Activated B cell treated with CpG ODN at 0.5 μM for 24 hours (primary cell): ENCODE measurements at regions not wholly inside any gene's neighbourhood (a gene's known extent, or its start where the extent isn't known, plus 50 kb on each side); places are given as distances from the start of the nearest gene placed in this dataset.

Source experiments
- ATAC-seq: fragments of 200-7000 bp; cut with Tn5 transposase; one replicate; pipeline ENCODE4 v1.10.0; 2021; ENCODE audit warnings: low read depth, mild to moderate bottlenecking, moderate library complexity
- CTCF ChIA-PET: fragments of 350-600 bp; sonication (Branson Sonifier 250); formaldehyde crosslinking; loops from one replicate; lab custom pipeline; 2021; ENCODE audit warnings: antibody characterized with exemption; lab: Charles Lee
- POLR2A ChIA-PET: fragments of 350-600 bp; sonication (Branson Sonifier 250); formaldehyde crosslinking; loops from one replicate; lab custom pipeline; 2021; ENCODE audit warnings: antibody characterized with exemption; lab: Charles Lee
- DNase-seq: peaks from one replicate; pipeline ENCODE4 v3.0.0; 2022
- H3K27ac Mint-ChIP-seq: one replicate; pipeline ENCODE4 v1.8.0; 2020; ENCODE audit warnings: mixed read lengths
- H3K27me3 Mint-ChIP-seq: one replicate; pipeline ENCODE4 v1.8.0; 2021; ENCODE audit warnings: mixed read lengths
- H3K36me3 Mint-ChIP-seq: one replicate; pipeline ENCODE4 v1.8.0; 2021; ENCODE audit warnings: low read depth, mixed read lengths
- H3K4me1 Mint-ChIP-seq: one replicate; pipeline ENCODE4 v1.8.0; 2021; ENCODE audit warnings: mixed read lengths
- H3K4me3 Mint-ChIP-seq: one replicate; pipeline ENCODE4 v1.8.0; 2020; ENCODE audit warnings: mild to moderate bottlenecking, mixed read lengths
- H3K9me3 Mint-ChIP-seq: one replicate; pipeline ENCODE4 v1.8.0; 2020; ENCODE audit warnings: mixed read lengths
- CTCF ChIP-seq: fragments of 200-600 bp; IDR thresholded peaks from one replicate; pipeline ENCODE4 v1.8.0; 2022; ENCODE audit warnings: antibody characterized with exemption, mild to moderate bottlenecking
- intact Hi-C: fragments of 100-400 bp; cut with micrococcal nuclease; formaldehyde crosslinking; loops from one replicate; pipeline ENCODE4 v1.15.1; 2024

DNA sequence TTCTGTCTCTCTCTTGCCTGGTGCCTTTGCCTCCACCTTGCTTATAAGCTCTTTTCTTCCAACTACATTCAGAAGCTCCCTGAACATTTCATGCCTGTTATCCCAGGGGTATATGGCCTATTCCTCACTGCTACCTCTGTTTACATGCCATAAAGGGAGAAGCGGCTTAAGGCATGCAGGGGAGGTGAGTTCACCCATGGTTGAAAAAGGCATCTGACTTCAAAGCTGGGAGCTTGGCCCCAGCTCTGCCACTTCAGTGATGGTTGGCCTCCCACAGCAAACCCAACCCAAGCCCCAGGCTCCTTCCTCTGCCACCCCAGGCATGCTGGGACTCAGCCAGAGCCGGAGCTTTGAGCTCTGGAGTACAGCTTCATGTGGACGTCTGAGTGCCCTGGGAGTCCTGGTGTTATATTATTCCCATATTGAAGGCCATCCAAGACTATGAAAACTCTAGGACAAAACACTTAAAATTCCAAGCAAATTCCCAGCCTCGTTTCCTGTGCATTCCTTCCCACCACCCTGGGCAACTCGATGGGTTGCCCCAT lies 468.6 kb upstream of the ZMIZ1 start:
- H3K9me3 Mint-ChIP-seq: no peaks in the 10 kb centered on the region
- TF ChIP-seq CTCF: no peak
- H3K36me3 Mint-ChIP-seq: no peaks in the 10 kb centered on the region
- no peak for DNase-seq
- H3K4me3 Mint-ChIP-seq: no peak overlapping the region
- no peak overlapping the region for H3K27ac Mint-ChIP-seq
- ChIA-PET CTCF (no interaction called here), POLR2A (no interaction called here)
- no peaks in the 10 kb centered on the region for H3K4me1 Mint-ChIP-seq
- H3K27me3 Mint-ChIP-seq: peaks cover 13% of the 10 kb centered on the region
- intact Hi-C loops: no loop called here
- ATAC-seq: no peak

- Mint-ChIP-seq H3K9me3 (no peaks in the 10 kb centered on the region), H3K27ac (no peak overlapping the region), H3K27me3 (peaks cover 13% of the 10 kb centered on the region), H3K36me3 (no peaks in the 10 kb centered on the region), H3K4me3 (no peak overlapping the region), H3K4me1 (no peaks in the 10 kb centered on the region)
- no peak for DNase-seq
- no peak for TF ChIP-seq CTCF
- CTCF ChIA-PET: no interaction called here
- POLR2A ChIA-PET: no interaction called here
- ATAC-seq: no peak
- intact Hi-C loops: no loop called here
Measured at GRCh38 chr10:78600740-78601139, 468.0 kb upstream of the ZMIZ1 start.

- H3K27ac Mint-ChIP-seq: no peak overlapping the region
- no peaks in the 10 kb centered on the region for H3K9me3 Mint-ChIP-seq
- H3K4me1 Mint-ChIP-seq: no peaks in the 10 kb centered on the region
- peaks cover 12% of the 10 kb centered on the region for H3K27me3 Mint-ChIP-seq
- intact Hi-C loops: no loop called here
- ChIA-PET CTCF (no interaction called here), POLR2A (no interaction called here)
- ATAC-seq (no peak), DNase-seq (no peak)
- TF ChIP-seq CTCF: no peak
- H3K4me3 Mint-ChIP-seq: no peak overlapping the region
- H3K36me3 Mint-ChIP-seq: no peaks in the 10 kb centered on the region
Measured at GRCh38 chr10:78602201-78602932, 466.4 kb upstream of the ZMIZ1 start.

- Mint-ChIP-seq H3K27ac (no peak overlapping the region), H3K4me3 (no peak overlapping the region), H3K4me1 (no peaks in the 10 kb centered on the region), H3K27me3 (no peaks in the 10 kb centered on the region), H3K36me3 (no peaks in the 10 kb centered on the region), H3K9me3 (peaks cover 5% of the 10 kb centered on the region)
- ChIA-PET POLR2A (no interaction called here), CTCF (no interaction called here)
- intact Hi-C loops: no loop called here
- DNase-seq (no peak), ATAC-seq (no peak)
- no peak for TF ChIP-seq CTCF
Measured at GRCh38 chr10:78604286-78604685, 464.5 kb upstream of the ZMIZ1 start.

DNA sequence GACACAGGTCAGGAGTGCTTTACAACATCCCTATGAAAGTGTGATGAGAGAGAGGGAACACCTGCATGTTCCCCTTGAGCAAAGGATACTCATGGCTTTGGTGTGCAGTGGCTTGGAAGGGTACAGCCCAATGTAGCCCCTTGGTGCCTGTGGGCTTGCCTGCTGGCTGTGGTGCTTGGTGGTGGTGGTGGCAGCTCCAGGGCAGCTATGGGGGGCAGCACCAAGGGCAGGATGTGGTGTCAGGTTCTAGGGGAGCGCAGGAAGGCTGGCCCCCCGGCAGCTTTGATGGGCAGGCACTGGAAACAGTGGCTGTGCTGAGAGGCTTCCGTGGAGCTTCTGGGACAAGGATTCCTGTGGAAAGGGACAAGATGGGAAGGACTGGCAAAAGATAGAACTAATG lies 464.0 kb upstream of the ZMIZ1 start:
- H3K27me3 Mint-ChIP-seq: no peaks in the 10 kb centered on the region
- CTCF ChIA-PET: no interaction called here
- POLR2A ChIA-PET: no interaction called here
- peaks cover 5% of the 10 kb centered on the region for H3K9me3 Mint-ChIP-seq
- H3K4me1 Mint-ChIP-seq: no peaks in the 10 kb centered on the region
- H3K27ac Mint-ChIP-seq: no peak overlapping the region
- no peaks in the 10 kb centered on the region for H3K36me3 Mint-ChIP-seq
- DNase-seq (no peak), ATAC-seq (no peak)
- intact Hi-C loops: no loop called here
- no peak overlapping the region for H3K4me3 Mint-ChIP-seq
- no peak for TF ChIP-seq CTCF
